ENCODE measurements at regions not wholly inside any gene's neighbourhood (a gene's known extent, or its start where the extent isn't known, plus 50 kb on each side); places are given as distances from the start of the nearest gene placed in this dataset.

DNA sequence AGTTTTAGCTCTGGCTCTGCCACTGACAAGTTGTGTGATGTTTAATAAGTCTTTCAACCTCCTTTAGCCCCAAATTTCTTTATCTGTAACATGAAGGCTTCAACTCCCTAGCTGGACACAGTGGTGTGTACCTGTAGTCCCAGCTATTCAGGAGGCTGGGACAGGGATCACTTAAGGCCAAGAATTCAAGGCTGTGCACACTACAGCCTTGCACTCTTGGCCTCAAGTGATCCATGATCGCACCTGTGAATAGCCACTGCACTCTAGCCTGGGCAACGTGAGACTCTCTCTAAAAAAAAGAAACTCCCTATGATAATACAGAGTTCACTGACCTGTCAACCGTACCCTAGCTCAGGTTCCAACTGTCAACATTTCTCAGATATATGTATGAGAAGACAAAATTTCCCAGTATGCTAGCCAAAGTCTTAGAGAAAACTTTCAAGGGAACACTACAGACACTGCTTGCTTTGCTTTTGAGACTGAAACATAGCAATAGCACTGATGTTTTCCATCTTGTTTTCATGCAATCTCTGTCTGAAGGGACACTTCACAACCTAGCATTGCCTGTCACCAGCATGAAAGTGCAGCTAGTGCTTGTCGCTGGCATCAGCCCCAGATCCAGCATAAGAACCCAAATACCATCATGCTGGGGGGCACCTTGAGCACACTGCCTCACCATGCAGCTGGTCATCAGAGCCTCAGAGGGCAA is 51.6 kb upstream of the PTPN13 start:
- TF ChIP-seq YY1 (IDR thresholded peaks at IDR 0.05; ENCODE audit: insufficient read depth, insufficient read length) (no peak), ZNF274 (IDR thresholded peaks at IDR 0.05; ENCODE audit: low read depth, low read length) (no peak), SUZ12 (IDR thresholded peaks at IDR 0.05; ENCODE audit: extremely low read depth, insufficient read depth, insufficient read length) (no peak)

Data from NT2/D1 (cell line).